ENCODE measurements at regions not wholly inside any gene's neighbourhood (a gene's known extent, or its start where the extent isn't known, plus 50 kb on each side); places are given as distances from the start of the nearest gene placed in this dataset.

DNA sequence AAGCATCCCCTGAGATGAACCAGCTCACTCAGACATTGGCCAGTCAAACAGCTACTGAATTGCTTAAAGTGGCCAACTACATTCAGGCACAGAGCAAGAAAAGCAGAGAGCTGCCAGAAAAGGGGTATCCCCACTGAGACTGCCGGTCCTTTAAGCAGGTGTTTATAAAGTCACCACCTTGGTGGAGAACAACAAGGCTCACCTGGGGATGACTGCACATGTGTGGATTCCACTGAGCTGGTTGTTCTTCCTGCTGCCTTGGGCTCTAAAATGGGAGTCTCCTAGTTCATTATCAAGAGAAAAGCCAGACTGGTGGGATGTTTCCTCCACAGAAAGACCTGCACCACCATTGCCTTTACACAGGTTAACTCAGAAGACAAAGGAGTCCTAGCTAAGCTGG is 51.8 kb upstream of the IPO5 start (continued):
- TF ChIP-seq EZH2phosphoT487 (IDR thresholded peaks at IDR 0.05; ENCODE audit: unreplicated experiment) (no peak), ZNF331 (CRISPR knock-in tag; IDR thresholded peaks at IDR 0.05; ENCODE audit: low read depth) (no peak)
- TF ChIP-seq, protein P1, sequence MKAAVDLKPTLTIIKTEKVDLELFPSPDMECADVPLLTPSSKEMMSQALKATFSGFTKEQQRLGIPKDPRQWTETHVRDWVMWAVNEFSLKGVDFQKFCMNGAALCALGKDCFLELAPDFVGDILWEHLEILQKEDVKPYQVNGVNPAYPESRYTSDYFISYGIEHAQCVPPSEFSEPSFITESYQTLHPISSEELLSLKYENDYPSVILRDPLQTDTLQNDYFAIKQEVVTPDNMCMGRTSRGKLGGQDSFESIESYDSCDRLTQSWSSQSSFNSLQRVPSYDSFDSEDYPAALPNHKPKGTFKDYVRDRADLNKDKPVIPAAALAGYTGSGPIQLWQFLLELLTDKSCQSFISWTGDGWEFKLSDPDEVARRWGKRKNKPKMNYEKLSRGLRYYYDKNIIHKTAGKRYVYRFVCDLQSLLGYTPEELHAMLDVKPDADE (IDR thresholded peaks at IDR 0.05), result no peak
